GM12873 (cell line): ENCODE measurements at regions not wholly inside any gene's neighbourhood (a gene's known extent, or its start where the extent isn't known, plus 50 kb on each side); places are given as distances from the start of the nearest gene placed in this dataset.

Experiments
- TF ChIP-seq, protein P1 (sequence below): IDR thresholded peaks from 2 replicates; pipeline ENCODE4 v1.5.1; 2012; ENCODE audit warnings: low read depth, mild to moderate bottlenecking, moderate library complexity, low read length, control low read depth; ENCODE audit not compliant: insufficient read depth; ENCODE audit errors: missing control alignments

- TF ChIP-seq, protein P1, sequence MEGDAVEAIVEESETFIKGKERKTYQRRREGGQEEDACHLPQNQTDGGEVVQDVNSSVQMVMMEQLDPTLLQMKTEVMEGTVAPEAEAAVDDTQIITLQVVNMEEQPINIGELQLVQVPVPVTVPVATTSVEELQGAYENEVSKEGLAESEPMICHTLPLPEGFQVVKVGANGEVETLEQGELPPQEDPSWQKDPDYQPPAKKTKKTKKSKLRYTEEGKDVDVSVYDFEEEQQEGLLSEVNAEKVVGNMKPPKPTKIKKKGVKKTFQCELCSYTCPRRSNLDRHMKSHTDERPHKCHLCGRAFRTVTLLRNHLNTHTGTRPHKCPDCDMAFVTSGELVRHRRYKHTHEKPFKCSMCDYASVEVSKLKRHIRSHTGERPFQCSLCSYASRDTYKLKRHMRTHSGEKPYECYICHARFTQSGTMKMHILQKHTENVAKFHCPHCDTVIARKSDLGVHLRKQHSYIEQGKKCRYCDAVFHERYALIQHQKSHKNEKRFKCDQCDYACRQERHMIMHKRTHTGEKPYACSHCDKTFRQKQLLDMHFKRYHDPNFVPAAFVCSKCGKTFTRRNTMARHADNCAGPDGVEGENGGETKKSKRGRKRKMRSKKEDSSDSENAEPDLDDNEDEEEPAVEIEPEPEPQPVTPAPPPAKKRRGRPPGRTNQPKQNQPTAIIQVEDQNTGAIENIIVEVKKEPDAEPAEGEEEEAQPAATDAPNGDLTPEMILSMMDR, result no peak
These were observed 315.0 kb downstream of the PTPRU start for GRCh38 chr1:29551123-29551936.

DNA sequence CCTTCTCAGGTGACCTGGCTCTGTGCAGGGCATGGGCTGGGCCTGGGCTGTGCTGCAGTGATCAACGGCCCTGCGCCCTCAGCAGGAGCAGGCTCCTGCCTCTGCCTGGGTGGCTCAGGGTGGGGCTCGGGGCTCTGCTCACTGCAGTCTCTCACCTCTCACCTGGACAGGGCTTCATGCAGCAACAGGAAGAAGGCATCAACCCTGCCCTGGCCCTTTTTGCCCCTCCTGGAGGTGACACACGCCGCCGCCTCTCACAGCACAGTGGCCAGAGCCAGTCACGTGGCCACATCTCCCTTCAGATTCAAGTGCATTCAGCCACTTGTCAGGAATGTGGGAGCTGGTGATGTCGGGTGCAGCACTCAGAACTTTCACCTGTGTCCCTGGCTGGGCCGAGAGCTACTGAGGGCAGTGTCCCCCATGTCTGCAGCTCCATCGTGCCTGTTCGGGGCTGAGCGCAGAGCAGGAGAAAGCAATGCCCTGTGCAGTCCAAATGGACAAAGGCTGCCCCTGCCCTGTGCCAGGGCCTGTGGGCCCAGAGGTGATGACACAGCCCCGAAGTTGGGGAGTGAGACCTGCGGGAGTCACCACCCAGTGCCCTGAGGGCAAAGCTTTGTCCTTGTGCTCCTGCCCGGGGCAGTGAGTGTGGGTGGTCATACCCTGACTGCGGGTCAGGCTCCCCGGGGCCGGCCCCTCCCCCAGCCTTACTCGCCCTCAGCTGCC is 314.0 kb downstream of the PTPRU start:
- TF ChIP-seq, protein P1, result no peak

DNA sequence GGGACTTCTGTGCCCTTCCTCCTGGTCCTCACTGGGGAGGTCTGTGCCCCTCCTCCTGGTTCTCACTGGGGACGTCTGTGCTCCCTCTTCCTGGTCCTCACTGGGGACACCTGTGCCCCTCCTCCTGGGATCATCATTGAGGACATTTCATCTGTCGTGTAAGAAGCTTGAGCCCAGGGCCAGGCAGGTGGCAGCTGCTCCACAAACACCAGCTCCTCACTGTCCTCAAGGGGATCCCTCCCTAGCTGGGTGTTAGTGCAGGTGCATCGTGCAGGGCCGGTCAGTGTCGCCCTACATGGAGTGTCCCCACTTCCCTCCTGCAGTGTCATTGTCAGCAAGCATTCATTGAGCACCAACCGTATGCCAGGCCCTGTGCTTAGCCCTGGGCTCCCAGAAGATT is 312.7 kb downstream of the PTPRU start:
- TF ChIP-seq, protein P1, result no peak

GRCh38 chr1:29548091-29548490 is 311.8 kb downstream of the PTPRU start:
- TF ChIP-seq, protein P1, result no peak

DNA sequence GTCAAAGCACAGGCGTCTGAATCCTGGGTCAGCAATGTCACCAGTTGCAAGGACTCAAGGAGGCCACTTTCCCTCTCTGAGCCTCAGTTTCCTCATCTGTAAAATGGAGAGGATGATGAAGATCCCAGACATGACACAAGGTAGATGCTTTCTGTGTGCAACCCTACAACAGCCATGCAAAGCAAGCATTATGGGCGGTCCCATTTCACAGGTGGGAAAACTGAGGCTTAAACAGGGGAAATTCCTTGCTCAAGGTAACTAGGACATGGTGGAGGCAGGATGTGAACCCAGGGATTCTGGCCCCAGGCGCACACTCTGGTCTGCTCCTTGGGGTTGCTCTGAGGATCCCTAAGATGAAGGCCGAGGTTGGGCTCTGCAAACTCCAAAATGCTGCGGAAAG is 311.0 kb downstream of the PTPRU start:
- TF ChIP-seq, protein P1, result no peak

GRCh38 chr1:29546496-29546895 is 310.2 kb downstream of the PTPRU start:
- TF ChIP-seq, protein P1, result no peak

DNA sequence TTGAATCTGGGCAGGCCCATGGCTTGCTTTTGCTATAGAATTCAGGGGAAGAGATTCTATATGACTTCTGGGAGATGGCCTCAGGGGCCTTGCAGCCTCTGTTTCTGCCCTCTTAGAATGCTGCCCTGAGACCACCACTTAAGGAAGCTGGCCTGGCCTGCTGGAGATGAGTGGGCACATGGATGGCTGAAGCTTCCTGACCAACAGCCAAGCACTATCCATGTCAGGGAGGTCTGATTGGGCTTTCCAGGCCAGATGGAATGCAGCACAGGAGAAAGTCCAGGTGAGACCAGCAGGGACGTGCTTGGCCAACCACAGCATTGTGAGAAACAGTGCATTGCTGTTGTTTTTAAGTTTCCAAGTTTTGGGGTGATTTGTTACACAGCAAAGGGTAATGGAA is 308.1 kb downstream of the PTPRU start:
- TF ChIP-seq, protein P1, result no peak
